Type B pancreatic cell (in vitro differentiated cells): ENCODE measurements at regions not wholly inside any gene's neighbourhood (a gene's known extent, or its start where the extent isn't known, plus 50 kb on each side); places are given as distances from the start of the nearest gene placed in this dataset.
"Not testable (repeated sequence)": the region's sequence is repeated elsewhere in the genome, so short reads cannot be mapped to it uniquely, and the experiment has no call there.

Source experiments
- DNase-seq: peaks from one replicate; pipeline ENCODE4 v3.0.0; 2021; ENCODE audit warnings: mixed read lengths; ENCODE audit not compliant: unreplicated experiment; ENCODE audit errors: extremely low spot score
- H3K27ac Mint-ChIP-seq: 2 replicates; pipeline ENCODE4 v1.8.0; 2021; ENCODE audit warnings: mild to moderate bottlenecking, mixed read lengths
- H3K27me3 Mint-ChIP-seq: 2 replicates; pipeline ENCODE4 v1.8.0; 2021; ENCODE audit warnings: mixed read lengths
- H3K36me3 Mint-ChIP-seq: 2 replicates; pipeline ENCODE4 v1.8.0; 2021; ENCODE audit warnings: mixed read lengths
- H3K4me1 Mint-ChIP-seq: one replicate; pipeline ENCODE4 v1.8.0; 2021; ENCODE audit warnings: mixed read lengths; ENCODE audit not compliant: unreplicated experiment
- H3K4me3 Mint-ChIP-seq: 2 replicates; pipeline ENCODE4 v1.8.0; 2021; ENCODE audit warnings: mild to moderate bottlenecking, mixed read lengths
- H3K9me3 Mint-ChIP-seq: 2 replicates; pipeline ENCODE4 v1.8.0; 2021; ENCODE audit warnings: mixed read lengths
- CTCF ChIP-seq: fragments of 200-600 bp; sonication (generic); conservative IDR thresholded peaks from 2 replicates; pipeline ENCODE4 v1.5.0; 2021; ENCODE audit warnings: antibody characterized with exemption, mild to moderate bottlenecking

GRCh38 chrX:76774912-76775311 lies 347.4 kb downstream of the MAGEE1 start:
- not testable (repeated sequence) for H3K4me1 Mint-ChIP-seq, DNase-seq, H3K36me3 Mint-ChIP-seq, H3K27ac Mint-ChIP-seq, H3K4me3 Mint-ChIP-seq, H3K27me3 Mint-ChIP-seq
- peaks cover 13% of the 10 kb centered on the region for H3K9me3 Mint-ChIP-seq

GRCh38 chrX:76796311-76796710 lies 368.8 kb downstream of the MAGEE1 start:
- H3K4me1 Mint-ChIP-seq, result no peaks in the 10 kb centered on the region
- no peaks in the 10 kb centered on the region for H3K9me3 Mint-ChIP-seq
- H3K27ac Mint-ChIP-seq, result no peak overlapping the region
- no peak for DNase-seq
- TF ChIP-seq CTCF, result no peak
- no peaks in the 10 kb centered on the region for H3K36me3 Mint-ChIP-seq
- H3K27me3 Mint-ChIP-seq, result no peaks in the 10 kb centered on the region
- H3K4me3 Mint-ChIP-seq, result no peak overlapping the region

GRCh38 chrX:76802708-76803107 lies 375.2 kb downstream of the MAGEE1 start:
- Mint-ChIP-seq H3K4me3 (no peak overlapping the region), H3K9me3 (no peaks in the 10 kb centered on the region), H3K36me3 (no peaks in the 10 kb centered on the region), H3K27ac (no peak overlapping the region), H3K27me3 (no peaks in the 10 kb centered on the region), H3K4me1 (no peaks in the 10 kb centered on the region)
- no peak for DNase-seq
- no peak for TF ChIP-seq CTCF

GRCh38 chrX:76815754-76816153 lies 388.2 kb downstream of the MAGEE1 start:
- H3K27me3 Mint-ChIP-seq, result no peaks in the 10 kb centered on the region
- H3K36me3 Mint-ChIP-seq, result no peaks in the 10 kb centered on the region
- DNase-seq, result no peak
- TF ChIP-seq CTCF, result no peak
- no peak overlapping the region for H3K4me3 Mint-ChIP-seq
- no peaks in the 10 kb centered on the region for H3K4me1 Mint-ChIP-seq
- H3K9me3 Mint-ChIP-seq, result no peaks in the 10 kb centered on the region
- H3K27ac Mint-ChIP-seq, result no peak overlapping the region

GRCh38 chrX:76817279-76817678 lies 389.8 kb downstream of the MAGEE1 start:
- H3K4me3 Mint-ChIP-seq, result not testable (repeated sequence)

GRCh38 chrX:76821276-76821675 lies 393.8 kb downstream of the MAGEE1 start:
- no peaks in the 10 kb centered on the region for H3K36me3 Mint-ChIP-seq
- DNase-seq, result no peak
- H3K9me3 Mint-ChIP-seq, result no peaks in the 10 kb centered on the region
- no peaks in the 10 kb centered on the region for H3K27me3 Mint-ChIP-seq
- no peaks in the 10 kb centered on the region for H3K4me1 Mint-ChIP-seq
- no peak overlapping the region for H3K4me3 Mint-ChIP-seq
- H3K27ac Mint-ChIP-seq, result no peak overlapping the region
- no peak for TF ChIP-seq CTCF

More at GRCh38 chrX:76817279-76817678, 389.8 kb downstream of the MAGEE1 start:
- not testable (repeated sequence) for H3K27me3 Mint-ChIP-seq, H3K4me1 Mint-ChIP-seq, H3K36me3 Mint-ChIP-seq, DNase-seq, H3K27ac Mint-ChIP-seq, H3K9me3 Mint-ChIP-seq

- H3K27ac Mint-ChIP-seq, result no peak overlapping the region
- no peaks in the 10 kb centered on the region for H3K36me3 Mint-ChIP-seq
- no peak overlapping the region for H3K4me3 Mint-ChIP-seq
- H3K27me3 Mint-ChIP-seq, result no peaks in the 10 kb centered on the region
- H3K4me1 Mint-ChIP-seq, result no peaks in the 10 kb centered on the region
- DNase-seq, result no peak
- no peak for TF ChIP-seq CTCF
- no peaks in the 10 kb centered on the region for H3K9me3 Mint-ChIP-seq
Measured at GRCh38 chrX:76827672-76828071, 400.2 kb downstream of the MAGEE1 start.

GRCh38 chrX:76840902-76841301 lies 413.4 kb downstream of the MAGEE1 start:
- H3K9me3 Mint-ChIP-seq, H3K36me3 Mint-ChIP-seq, H3K4me3 Mint-ChIP-seq, H3K27ac Mint-ChIP-seq, H3K4me1 Mint-ChIP-seq, DNase-seq, H3K27me3 Mint-ChIP-seq: not testable (repeated sequence)
